Kidney tubule cell (primary cell): ENCODE measurements at regions not wholly inside any gene's neighbourhood (a gene's known extent, or its start where the extent isn't known, plus 50 kb on each side); places are given as distances from the start of the nearest gene placed in this dataset.
"Not testable (repeated sequence)": the region's sequence is repeated elsewhere in the genome, so short reads cannot be mapped to it uniquely, and the experiment has no call there.

Experiments
- DNase-seq: peaks from one replicate; pipeline ENCODE4 v3.0.0-alpha.2; 2018; ENCODE audit warnings: low spot score

DNA sequence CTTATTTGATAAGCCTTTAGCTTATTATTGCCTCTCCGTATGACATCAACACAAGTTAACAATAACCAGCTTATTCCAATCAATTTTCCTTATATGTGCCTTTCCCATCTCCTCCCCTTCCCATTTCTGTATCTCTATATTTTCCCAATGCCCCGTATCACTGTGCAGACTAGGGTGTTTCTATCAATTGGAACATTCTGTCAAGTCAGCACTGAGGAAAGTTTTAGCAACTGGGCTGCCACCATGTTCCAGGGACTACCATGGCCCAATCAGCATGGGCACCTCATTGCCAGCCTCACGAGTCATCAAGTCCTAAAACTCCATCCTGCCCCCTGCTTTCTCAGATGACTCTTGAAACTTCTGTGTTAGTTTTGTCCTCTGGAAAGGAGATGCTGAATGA, 973.1 kb upstream of the CNTN5 start:
- no peak for DNase-seq

- no peak for DNase-seq
Observed at GRCh38 chr11:98053851-98054250, 966.9 kb upstream of the CNTN5 start.

- DNase-seq = no peak
Observed at GRCh38 chr11:98056945-98057344, 963.8 kb upstream of the CNTN5 start.

DNA sequence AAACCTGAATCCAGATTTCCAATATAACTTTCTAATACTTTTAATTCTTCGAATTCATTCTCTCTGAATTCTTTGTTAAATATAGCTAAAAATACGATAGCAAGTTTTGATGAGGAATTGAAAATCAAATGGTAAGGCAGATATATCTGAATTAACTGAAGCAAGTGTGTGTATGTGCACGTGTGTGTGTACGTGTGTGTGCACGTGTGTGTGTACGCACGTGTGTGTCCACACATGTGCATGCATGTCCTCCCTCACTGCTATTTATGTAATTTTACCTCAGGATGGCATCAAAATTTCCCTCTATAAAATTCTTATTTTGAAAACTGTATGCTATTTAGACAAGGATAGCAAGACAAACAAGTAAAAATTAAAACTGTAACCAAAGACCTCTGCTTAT, 961.3 kb upstream of the CNTN5 start:
- no peak for DNase-seq

DNA sequence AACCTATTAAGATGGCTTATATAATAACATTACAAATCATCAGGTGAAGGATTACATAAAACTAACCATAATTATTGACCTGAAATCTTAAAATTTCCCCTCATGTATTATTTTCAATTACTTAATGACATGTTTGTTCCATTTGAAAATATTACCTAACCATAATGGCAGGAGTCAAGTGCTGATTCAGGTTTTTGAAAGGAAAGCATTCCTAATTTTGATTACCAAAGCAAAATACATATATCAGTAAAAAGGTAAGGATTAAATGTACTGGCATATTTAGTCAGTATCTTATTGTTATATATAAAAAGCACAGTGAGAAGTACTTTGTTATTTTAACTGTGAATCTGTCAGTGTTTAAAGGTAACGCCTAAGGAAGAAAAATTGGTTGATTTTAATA, 960.0 kb upstream of the CNTN5 start:
- no peak for DNase-seq

DNA sequence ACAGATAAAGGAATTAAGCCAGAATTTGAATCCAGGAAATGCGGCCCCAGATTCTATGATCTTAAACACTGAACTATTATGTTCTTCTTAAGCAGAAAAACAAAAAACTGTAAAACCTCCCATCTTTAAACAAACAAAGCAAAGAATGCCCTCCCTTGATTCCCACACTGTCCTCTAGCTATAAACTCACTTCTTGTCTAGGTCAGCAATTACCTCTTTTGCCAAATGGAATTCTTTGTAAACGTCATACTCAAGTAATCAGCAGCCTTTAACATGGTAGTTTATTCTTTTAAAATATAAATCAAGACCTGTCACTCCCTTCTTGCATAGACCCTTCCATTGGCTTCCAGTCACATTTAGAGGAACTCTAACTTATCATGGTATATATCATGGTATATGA, 958.9 kb upstream of the CNTN5 start:
- no peak for DNase-seq

- no peak for DNase-seq
Observed at GRCh38 chr11:98062714-98063113, 958.0 kb upstream of the CNTN5 start.

- DNase-seq = no peak
Observed at GRCh38 chr11:98068251-98068650, 952.5 kb upstream of the CNTN5 start.

DNA sequence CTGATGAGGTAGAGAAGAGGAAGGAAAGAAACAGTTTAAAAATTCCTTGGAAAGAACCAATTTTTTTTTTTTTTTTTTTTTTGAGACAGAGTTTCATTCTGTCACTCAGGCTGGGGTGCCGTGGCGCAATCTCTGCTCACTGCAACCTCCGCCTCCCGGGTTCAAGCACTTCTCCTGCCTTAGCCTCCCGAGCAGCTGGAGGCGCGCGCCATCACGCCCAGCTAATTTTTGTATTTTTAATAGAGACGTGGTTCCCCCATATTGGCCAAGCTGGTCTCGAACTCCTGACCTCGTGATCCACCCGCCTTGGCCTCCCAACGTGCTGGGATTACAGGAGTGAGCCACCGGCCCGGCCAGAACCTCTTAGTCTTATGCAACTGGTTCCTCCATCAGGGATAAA, 951.6 kb upstream of the CNTN5 start:
- not testable (repeated sequence) for DNase-seq

- no peak for DNase-seq
Observed at GRCh38 chr11:98069861-98070260, 950.9 kb upstream of the CNTN5 start.

DNA sequence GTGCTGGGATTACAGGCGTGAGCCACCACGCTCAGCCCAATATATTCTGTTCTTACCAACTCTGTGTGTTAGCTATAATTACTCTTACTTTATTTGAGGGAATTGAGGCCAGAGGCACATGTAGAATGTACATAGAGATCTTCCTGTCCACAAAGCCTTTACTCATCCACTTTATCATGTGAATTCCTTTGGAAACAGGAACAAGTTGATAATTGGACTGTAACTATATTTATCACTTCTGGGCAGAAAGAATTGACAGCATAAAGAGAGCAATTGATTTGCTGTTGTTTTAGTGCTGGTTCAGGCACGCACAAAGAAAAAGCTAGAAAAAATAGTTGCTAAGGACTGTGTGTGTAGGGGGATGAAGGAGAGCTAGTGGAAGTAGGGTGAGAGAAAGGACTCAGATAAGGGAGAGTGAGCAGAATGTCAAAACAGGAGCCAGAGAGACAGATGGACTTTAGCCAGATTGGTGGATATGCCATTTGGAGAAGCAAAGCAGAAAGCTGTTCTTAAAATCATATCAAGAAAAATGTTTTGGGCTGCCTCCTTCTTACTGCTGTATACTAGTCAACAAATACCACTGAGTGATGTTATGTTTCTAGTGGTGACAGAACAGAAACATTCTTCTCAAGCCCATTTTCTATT, 929.8 kb upstream of the CNTN5 start:
- DNase-seq = no peak

- DNase-seq = no peak
Observed at GRCh38 chr11:98099371-98099770, 921.4 kb upstream of the CNTN5 start.

DNA sequence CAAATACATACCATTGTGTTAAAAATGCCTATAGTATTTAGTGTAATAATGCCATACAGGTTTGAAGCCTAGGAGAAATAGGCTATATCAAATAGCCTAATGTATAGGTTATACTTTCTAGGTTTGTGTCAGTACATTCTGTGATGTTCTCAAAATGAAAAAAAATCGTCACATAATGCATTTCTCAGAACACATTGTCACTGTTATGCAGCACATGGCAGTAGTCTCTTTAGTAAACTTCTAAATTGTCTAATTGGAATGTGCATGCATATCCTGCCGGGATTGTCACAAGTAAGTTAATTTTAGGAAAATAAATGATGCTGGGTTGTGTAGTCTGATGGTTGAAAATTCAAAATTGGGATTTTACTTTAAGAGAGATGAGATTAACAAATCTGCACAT, 920.1 kb upstream of the CNTN5 start:
- no peak for DNase-seq

- no peak for DNase-seq
Observed at GRCh38 chr11:98101329-98101728, 919.4 kb upstream of the CNTN5 start.

DNA sequence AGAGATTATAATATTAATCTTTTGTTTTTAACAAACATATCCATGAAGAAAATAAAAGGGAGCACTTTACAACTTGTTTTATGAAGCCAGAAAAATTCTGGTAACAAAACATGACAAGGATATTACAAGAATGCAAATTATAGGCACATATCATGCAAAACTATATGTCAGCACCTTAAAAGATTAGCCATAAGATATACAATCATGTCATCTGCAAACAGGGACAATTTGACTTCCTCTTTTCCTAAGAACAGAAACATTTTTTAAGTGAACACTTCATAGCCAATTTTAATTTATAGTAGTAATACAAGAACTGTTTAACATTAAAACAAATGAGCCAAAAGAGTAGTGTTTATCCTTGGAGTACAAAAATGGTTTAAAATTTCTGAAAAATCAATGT, 916.5 kb upstream of the CNTN5 start:
- DNase-seq = no peak

- DNase-seq = no peak
Observed at GRCh38 chr11:98107736-98108135, 913.0 kb upstream of the CNTN5 start.

GRCh38 chr11:98110030-98110429, 910.7 kb upstream of the CNTN5 start:
- DNase-seq = no peak

GRCh38 chr11:98115873-98116272, 904.9 kb upstream of the CNTN5 start:
- DNase-seq = no peak

DNA sequence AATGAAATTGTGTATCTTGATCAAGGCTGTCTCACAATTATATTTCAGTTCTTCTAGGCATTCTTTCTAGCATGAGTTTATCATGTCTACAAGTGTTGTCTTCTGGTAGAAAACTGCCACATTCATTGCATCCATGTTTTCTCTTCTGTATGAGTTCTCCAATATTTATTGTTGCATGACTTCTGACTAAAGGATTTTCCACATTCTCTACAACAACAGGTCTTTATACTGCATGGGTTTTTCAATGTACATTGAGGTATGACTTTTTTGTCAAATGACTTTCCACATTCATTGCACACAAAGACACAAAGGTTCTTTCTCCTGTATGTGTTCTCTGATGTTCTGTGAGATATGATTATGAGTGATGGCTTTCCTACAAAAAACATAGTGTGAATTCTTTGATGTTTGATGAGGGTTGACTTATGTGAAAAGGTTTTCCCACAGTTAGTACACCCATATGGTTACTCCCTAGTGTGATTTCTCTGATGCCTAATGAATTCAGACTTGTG, 890.6 kb upstream of the CNTN5 start:
- no peak for DNase-seq

DNA sequence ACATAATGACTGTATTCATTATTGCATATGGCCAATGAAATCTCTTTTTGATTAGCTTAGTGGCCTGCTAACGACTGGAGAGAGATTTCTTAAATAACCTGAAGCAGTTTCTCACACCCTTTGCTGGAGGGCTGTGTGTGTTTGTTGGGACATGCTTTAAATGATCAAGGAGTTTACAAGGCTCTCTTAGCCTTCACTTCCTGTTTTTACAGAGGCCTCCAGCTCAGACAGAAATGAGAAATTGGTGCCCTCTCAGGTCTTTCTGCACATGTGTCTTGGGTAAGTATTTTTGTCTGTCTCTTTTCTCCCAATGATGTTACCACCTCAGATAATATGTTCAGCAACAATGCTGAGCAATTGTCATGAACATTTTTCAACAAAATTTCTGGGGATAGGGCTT, 884.4 kb upstream of the CNTN5 start:
- no peak for DNase-seq

DNA sequence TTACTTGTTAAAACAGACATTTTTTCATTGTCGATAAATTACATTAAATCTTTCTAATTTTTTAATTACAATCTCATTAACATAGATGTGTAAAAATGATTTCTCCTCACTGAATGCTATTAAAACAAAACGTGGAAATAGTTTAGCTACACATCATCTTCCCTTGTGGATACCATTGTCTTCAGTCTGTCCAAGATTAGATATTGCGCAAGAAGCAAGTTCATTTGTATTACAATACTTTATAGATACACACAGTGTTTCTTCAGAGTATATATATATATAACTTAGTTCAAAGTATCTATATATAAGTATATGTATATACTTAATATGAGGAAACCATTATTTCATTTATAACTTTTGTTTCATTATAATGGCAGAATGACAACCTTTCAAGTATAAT, 883.3 kb upstream of the CNTN5 start:
- no peak for DNase-seq

- DNase-seq = no peak
Observed at GRCh38 chr11:98143661-98144060, 877.1 kb upstream of the CNTN5 start.

DNA sequence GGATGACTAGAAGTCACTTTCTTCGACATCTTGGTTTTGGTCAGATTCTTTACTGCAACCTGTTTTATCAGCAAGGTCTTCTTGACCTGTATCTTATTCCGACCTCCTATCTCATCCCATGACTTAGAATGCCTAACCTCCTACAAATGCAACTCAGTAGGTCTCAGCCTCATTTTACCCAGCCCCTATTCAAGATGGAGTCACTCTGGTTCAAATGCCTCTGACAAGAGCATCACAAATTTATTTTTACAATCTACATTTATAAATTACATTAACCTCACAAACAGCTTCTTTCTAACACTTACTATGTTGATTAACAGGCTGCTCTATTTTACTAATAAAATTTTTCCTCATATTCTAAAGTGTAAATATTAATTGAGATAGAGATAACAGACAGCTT, 867.0 kb upstream of the CNTN5 start:
- DNase-seq = no peak

- no peak for DNase-seq
Observed at GRCh38 chr11:98155696-98156095, 865.1 kb upstream of the CNTN5 start.

- no peak for DNase-seq
Observed at GRCh38 chr11:98177925-98178324, 842.8 kb upstream of the CNTN5 start.
